SK-N-SH treated with all-trans-retinoic acid at 6 μM for 48 hours (cell line): ENCODE measurements at regions not wholly inside any gene's neighbourhood (a gene's known extent, or its start where the extent isn't known, plus 50 kb on each side); places are given as distances from the start of the nearest gene placed in this dataset.

ENCODE experiments used
- ATAC-seq: fragments of 200-7000 bp; cut with Tn5 transposase; 3 replicates; pipeline ENCODE4 v1.9.1; 2020; ENCODE audit warnings: mild to moderate bottlenecking, moderate library complexity
- ARNTL ChIP-seq: fragments of 450-650 bp; formaldehyde crosslinking; IDR thresholded peaks from 2 replicates; pipeline ENCODE4 v1.5.0; 2020; ENCODE audit warnings: low read depth, mild to moderate bottlenecking, moderate library complexity, borderline replicate concordance
- BACH2 ChIP-seq: fragments of 250-450 bp; sonication (Bioruptor Pico); IDR thresholded peaks from 2 replicates; pipeline ENCODE4 v1.9.0; 2021; ENCODE audit warnings: mild to moderate bottlenecking, borderline replicate concordance
- CREB5 ChIP-seq: fragments of 250-450 bp; sonication (Bioruptor Pico); IDR thresholded peaks from 2 replicates; pipeline ENCODE4 v1.5.1; 2020; ENCODE audit warnings: low read depth, mild to moderate bottlenecking, moderate library complexity
- CSDC2 ChIP-seq: fragments of 250-450 bp; sonication (Bioruptor Pico); IDR thresholded peaks from 2 replicates; pipeline ENCODE4 v1.5.0; 2020; ENCODE audit warnings: mild to moderate bottlenecking, moderate library complexity
- CSRNP3 ChIP-seq: fragments of 250-450 bp; sonication (Bioruptor Pico); IDR thresholded peaks from 2 replicates; pipeline ENCODE4 v1.5.1; 2021; ENCODE audit warnings: mild to moderate bottlenecking, moderate library complexity
- ESRRG ChIP-seq: fragments of 250-450 bp; sonication (Bioruptor Pico); IDR thresholded peaks from 2 replicates; pipeline ENCODE4 v1.6.1; 2021; ENCODE audit warnings: mild to moderate bottlenecking
- GLIS3 ChIP-seq: fragments of 250-450 bp; sonication (Bioruptor Pico); IDR thresholded peaks from 2 replicates; pipeline ENCODE4 v1.5.0; 2020; ENCODE audit warnings: mild to moderate bottlenecking, moderate library complexity
- ISL1 ChIP-seq: fragments of 250-450 bp; sonication (Bioruptor Pico); IDR thresholded peaks from 2 replicates; pipeline ENCODE4 v2.1.2; 2022; ENCODE audit warnings: mild to moderate bottlenecking, moderate library complexity
- POU6F1 ChIP-seq: fragments of 250-450 bp; sonication (Bioruptor Pico); IDR thresholded peaks from 2 replicates; pipeline ENCODE4 v1.8.0; 2021; ENCODE audit warnings: low read depth, mild to moderate bottlenecking, moderate library complexity, borderline replicate concordance
- PPARA ChIP-seq: fragments of 250-450 bp; sonication (Bioruptor Pico); IDR thresholded peaks from 2 replicates; pipeline ENCODE4 v1.5.0; 2020; ENCODE audit warnings: mild to moderate bottlenecking, borderline replicate concordance
- RARB ChIP-seq: fragments of 250-450 bp; sonication (Bioruptor Pico); IDR thresholded peaks from 2 replicates; pipeline ENCODE4 v1.8.0; 2021; ENCODE audit warnings: mild to moderate bottlenecking, moderate library complexity
- SNAI2 ChIP-seq: fragments of 250-450 bp; sonication (Bioruptor Pico); IDR thresholded peaks from 2 replicates; pipeline ENCODE4 v1.5.0; 2020; ENCODE audit warnings: mild to moderate bottlenecking, moderate library complexity
- TCF4 ChIP-seq: fragments of 250-450 bp; sonication (Bioruptor Pico); IDR thresholded peaks from 2 replicates; pipeline ENCODE4 v1.8.0; 2021; ENCODE audit warnings: mild to moderate bottlenecking, moderate library complexity, borderline replicate concordance
- TOX ChIP-seq: fragments of 250-450 bp; sonication (Bioruptor Pico); IDR thresholded peaks from 2 replicates; pipeline ENCODE4 v1.8.0; 2021; ENCODE audit warnings: mild to moderate bottlenecking, moderate library complexity, borderline replicate concordance
- TSHZ2 ChIP-seq: fragments of 250-450 bp; sonication (Bioruptor Pico); IDR thresholded peaks from 2 replicates; pipeline ENCODE4 v1.5.0; 2020; ENCODE audit warnings: mild to moderate bottlenecking, moderate library complexity
- ZC3H10 ChIP-seq: fragments of 250-450 bp; sonication (Bioruptor Pico); IDR thresholded peaks from 2 replicates; pipeline ENCODE4 v1.5.1; 2021; ENCODE audit warnings: mild to moderate bottlenecking, moderate library complexity
- ZFP3 ChIP-seq: fragments of 250-450 bp; sonication (Bioruptor Pico); IDR thresholded peaks from 2 replicates; pipeline ENCODE4 v1.5.0; 2020; ENCODE audit warnings: mild to moderate bottlenecking, moderate library complexity
- ZFP30 ChIP-seq: fragments of 450-650 bp; formaldehyde crosslinking; IDR thresholded peaks from 2 replicates; pipeline ENCODE4 v1.5.0; 2022; ENCODE audit warnings: mild to moderate bottlenecking, moderate library complexity
- ZNF70 ChIP-seq: fragments of 450-650 bp; formaldehyde crosslinking; IDR thresholded peaks from 2 replicates; pipeline ENCODE4 v1.5.0; 2020; ENCODE audit warnings: mild to moderate bottlenecking, moderate library complexity
- ZNF8 ChIP-seq: fragments of 450-650 bp; formaldehyde crosslinking; IDR thresholded peaks from 2 replicates; pipeline ENCODE4 v1.5.0; 2020; ENCODE audit warnings: mild to moderate bottlenecking, moderate library complexity

GRCh38 chr10:36157486-36157885, 515.4 kb upstream of the FZD8 start:
- no peak for ATAC-seq
- no peak for TF ChIP-seq TOX (CRISPR knock-in tag)
- TF ChIP-seq ZNF70, result no peak
- TF ChIP-seq ZFP3 (CRISPR knock-in tag), result no peak
- no peak for TF ChIP-seq ARNTL (CRISPR knock-in tag)
- TF ChIP-seq ZFP30, result no peak
- no peak for TF ChIP-seq RARB
- TF ChIP-seq TCF4 (CRISPR knock-in tag), result no peak
- TF ChIP-seq ZC3H10 (CRISPR knock-in tag), result no peak
- no peak for TF ChIP-seq ISL1 (CRISPR knock-in tag)
- no peak for TF ChIP-seq CREB5 (CRISPR knock-in tag)
- no peak for TF ChIP-seq CSDC2 (CRISPR knock-in tag)
- no peak for TF ChIP-seq PPARA (CRISPR knock-in tag)

- TF ChIP-seq POU6F1 (no peak), TOX (CRISPR knock-in tag) (no peak), CREB5 (CRISPR knock-in tag) (no peak), CSDC2 (CRISPR knock-in tag) (no peak), ZC3H10 (CRISPR knock-in tag) (no peak), RARB (no peak)
- no peak for ATAC-seq
Measured at GRCh38 chr10:36148207-36148606, 506.1 kb upstream of the FZD8 start.

- no peak for ATAC-seq
- no peak for TF ChIP-seq CSDC2 (CRISPR knock-in tag)
- no peak for TF ChIP-seq GLIS3
- TF ChIP-seq RARB, result no peak
- TF ChIP-seq, all 23 proteins: peak for 0
Measured at GRCh38 chr10:36147529-36147928, 505.4 kb upstream of the FZD8 start.

GRCh38 chr10:36141856-36142560, 499.9 kb upstream of the FZD8 start:
- ATAC-seq, result no peak
- TF ChIP-seq ZFP3 (CRISPR knock-in tag) (no peak), ZC3H10 (CRISPR knock-in tag) (no peak), ZNF70 (no peak), SNAI2 (CRISPR knock-in tag) (no peak), ISL1 (CRISPR knock-in tag) (no peak), GLIS3 (no peak), ZFP30 (no peak), RARB (no peak), ZNF8 (CRISPR knock-in tag) (no peak), TOX (CRISPR knock-in tag) (no peak), BACH2 (CRISPR knock-in tag) (no peak), ESRRG (CRISPR knock-in tag) (no peak), CSRNP3 (no peak), PPARA (CRISPR knock-in tag) (no peak), CSDC2 (CRISPR knock-in tag) (no peak), TSHZ2 (CRISPR knock-in tag) (no peak), TCF4 (CRISPR knock-in tag) (no peak), POU6F1 (no peak)
